Large intestine (tissue), 3 donors: ENCODE measurements at regions not wholly inside any gene's neighbourhood (a gene's known extent, or its start where the extent isn't known, plus 50 kb on each side); places are given as distances from the start of the nearest gene placed in this dataset.
"Not testable (repeated sequence)": the region's sequence is repeated elsewhere in the genome, so short reads cannot be mapped to it uniquely, and the experiment has no call there.

ENCODE experiments used
- DNase-seq, 2 donors: peaks; one replicate each; pipeline versions ENCODE4 v3.0.0 to v3.0.0-alpha.2; 2013
- H3K27ac ChIP-seq: one replicate; pipeline ENCODE4 v1.5.1; 2013; ENCODE audit warnings: low read length
- H3K27me3 ChIP-seq: 2 replicates; pipeline ENCODE4 v1.6.1; 2013; ENCODE audit warnings: low read length; ENCODE audit not compliant: control insufficient read depth, insufficient read depth
- H3K36me3 ChIP-seq: 2 replicates; pipeline ENCODE4 v1.6.1; 2013; ENCODE audit warnings: low read length; ENCODE audit not compliant: control insufficient read depth, insufficient read depth
- H3K4me1 ChIP-seq: one replicate; pipeline ENCODE4 v1.6.1; 2013; ENCODE audit warnings: low read length; ENCODE audit not compliant: control insufficient read depth, insufficient read depth
- H3K4me3 ChIP-seq: one replicate; pipeline ENCODE4 v1.5.1; 2013; ENCODE audit warnings: low read length
- H3K9me3 ChIP-seq: one replicate; pipeline ENCODE4 v1.6.1; 2013; ENCODE audit warnings: mild to moderate bottlenecking, low read depth, low read length, moderate library complexity; ENCODE audit not compliant: control insufficient read depth
- WGBS: methylation state at CpG from one replicate; pipeline ENCODE4 v1.1.5; 2013; ENCODE audit warnings: low lambda C conversion rate; ENCODE audit not compliant: insufficient coverage; 5-methylcytosine and 5-hydroxymethylcytosine counted together

- Histone ChIP-seq H3K9me3 (no peaks in the 10 kb centered on the region), H3K4me3 (no peak overlapping the region), H3K4me1 (no peaks in the 10 kb centered on the region), H3K36me3 (no peaks in the 10 kb centered on the region), H3K27ac (no peak overlapping the region), H3K27me3 (no peaks in the 10 kb centered on the region)
- no CpG with 5 or more reads among the region's 1 CpG for WGBS
- no peak for DNase-seq
Measured at GRCh38 chr4:112747036-112747435, 110.1 kb downstream of the LARP7 start.

- no peaks in the 10 kb centered on the region for H3K36me3 ChIP-seq
- DNase-seq = no peak
- no peak overlapping the region for H3K27ac ChIP-seq
- no peaks in the 10 kb centered on the region for H3K9me3 ChIP-seq
- no peak overlapping the region for H3K4me3 ChIP-seq
- H3K27me3 ChIP-seq = no peaks in the 10 kb centered on the region
- H3K4me1 ChIP-seq = no peaks in the 10 kb centered on the region
Measured at GRCh38 chr4:112748352-112748878, 111.5 kb downstream of the LARP7 start.

- not testable (repeated sequence) for H3K4me3 ChIP-seq, DNase-seq, H3K27ac ChIP-seq, H3K4me1 ChIP-seq, H3K27me3 ChIP-seq, H3K9me3 ChIP-seq, H3K36me3 ChIP-seq
- 80% methylated on average over 1 of the region's 7 CpGs for WGBS
Measured at GRCh38 chr4:112750749-112751148, 113.8 kb downstream of the LARP7 start.

GRCh38 chr4:112751447-112751846, 114.5 kb downstream of the LARP7 start:
- no peaks in the 10 kb centered on the region for H3K4me1 ChIP-seq
- H3K27ac ChIP-seq = no peak overlapping the region
- no peak for DNase-seq
- H3K4me3 ChIP-seq = no peak overlapping the region
- H3K9me3 ChIP-seq = no peaks in the 10 kb centered on the region
- H3K27me3 ChIP-seq = no peaks in the 10 kb centered on the region
- WGBS = no CpG with 5 or more reads among the region's 1 CpG
- H3K36me3 ChIP-seq = no peaks in the 10 kb centered on the region

- H3K27ac ChIP-seq = no peak overlapping the region
- H3K9me3 ChIP-seq = no peaks in the 10 kb centered on the region
- DNase-seq = no peak
- WGBS = no CpG with 5 or more reads among the region's 1 CpG
- no peak overlapping the region for H3K4me3 ChIP-seq
- H3K4me1 ChIP-seq = no peaks in the 10 kb centered on the region
- no peaks in the 10 kb centered on the region for H3K36me3 ChIP-seq
- H3K27me3 ChIP-seq = no peaks in the 10 kb centered on the region
Measured at GRCh38 chr4:112752061-112752460, 115.1 kb downstream of the LARP7 start.

- WGBS = no CpG with 5 or more reads among the region's 3 CpGs
Measured at GRCh38 chr4:112752510-112752909, 115.6 kb downstream of the LARP7 start.

GRCh38 chr4:112753333-112753732, 116.4 kb downstream of the LARP7 start:
- Histone ChIP-seq H3K36me3 (no peaks in the 10 kb centered on the region), H3K27me3 (no peaks in the 10 kb centered on the region), H3K9me3 (no peaks in the 10 kb centered on the region), H3K4me1 (no peaks in the 10 kb centered on the region), H3K4me3 (no peak overlapping the region), H3K27ac (no peak overlapping the region)
- WGBS = no CpG with 5 or more reads among the region's 3 CpGs
- no peak for DNase-seq

More at GRCh38 chr4:112752510-112752909, 115.6 kb downstream of the LARP7 start:
- Histone ChIP-seq H3K4me1 (no peaks in the 10 kb centered on the region), H3K27ac (no peak overlapping the region), H3K36me3 (no peaks in the 10 kb centered on the region), H3K27me3 (no peaks in the 10 kb centered on the region), H3K4me3 (no peak overlapping the region), H3K9me3 (no peaks in the 10 kb centered on the region)
- no peak for DNase-seq

GRCh38 chr4:112759313-112759712, 122.4 kb downstream of the LARP7 start:
- H3K4me3 ChIP-seq = no peak overlapping the region
- no peaks in the 10 kb centered on the region for H3K27me3 ChIP-seq
- no peaks in the 10 kb centered on the region for H3K9me3 ChIP-seq
- no peak overlapping the region for H3K27ac ChIP-seq
- no peaks in the 10 kb centered on the region for H3K4me1 ChIP-seq
- no peak for DNase-seq
- 60% methylated on average over 1 of the region's 4 CpGs for WGBS
- H3K36me3 ChIP-seq = no peaks in the 10 kb centered on the region

- H3K36me3 ChIP-seq = no peaks in the 10 kb centered on the region
- H3K27me3 ChIP-seq = no peaks in the 10 kb centered on the region
- no peaks in the 10 kb centered on the region for H3K4me1 ChIP-seq
- 17% methylated on average over 1 of the region's 5 CpGs for WGBS
- H3K9me3 ChIP-seq = no peaks in the 10 kb centered on the region
- H3K4me3 ChIP-seq = no peak overlapping the region
- DNase-seq = no peak
- no peak overlapping the region for H3K27ac ChIP-seq
Measured at GRCh38 chr4:112765317-112765974, 128.5 kb downstream of the LARP7 start.

GRCh38 chr4:112766422-112766821, 129.5 kb downstream of the LARP7 start:
- H3K4me3 ChIP-seq = no peak overlapping the region
- no peaks in the 10 kb centered on the region for H3K4me1 ChIP-seq
- H3K27ac ChIP-seq = no peak overlapping the region
- WGBS = 23% methylated on average over 3 of the region's 3 CpGs
- no peak for DNase-seq
- H3K36me3 ChIP-seq = no peaks in the 10 kb centered on the region
- no peaks in the 10 kb centered on the region for H3K27me3 ChIP-seq
- H3K9me3 ChIP-seq = no peaks in the 10 kb centered on the region

- Histone ChIP-seq H3K27me3 (no peaks in the 10 kb centered on the region), H3K36me3 (no peaks in the 10 kb centered on the region), H3K4me1 (no peaks in the 10 kb centered on the region), H3K9me3 (no peaks in the 10 kb centered on the region), H3K4me3 (no peak overlapping the region), H3K27ac (no peak overlapping the region)
- DNase-seq = no peak
- WGBS = no CpG with 5 or more reads among the region's 6 CpGs
Measured at GRCh38 chr4:112767386-112767785, 130.4 kb downstream of the LARP7 start.
